ENCODE measurements at regions not wholly inside any gene's neighbourhood (a gene's known extent, or its start where the extent isn't known, plus 50 kb on each side); places are given as distances from the start of the nearest gene placed in this dataset.
"Not testable (repeated sequence)": the region's sequence is repeated elsewhere in the genome, so short reads cannot be mapped to it uniquely, and the experiment has no call there.

- peak; percentile 82 for DNase-seq (ENCODE audit: low spot score)
These were observed 53.9 kb upstream of the RCE1 start for GRCh38 chr11:66789097-66789890.

- DNase-seq (ENCODE audit: low spot score), result no peak
These were observed 55.1 kb upstream of the RCE1 start for GRCh38 chr11:66787934-66788758.

- no peak for DNase-seq (ENCODE audit: low spot score)
These were observed 55.6 kb upstream of the SPTBN2 start for GRCh38 chr11:66784575-66784974.

GRCh38 chr11:66782726-66783125 lies 53.7 kb upstream of the SPTBN2 start:
- no peak for DNase-seq (ENCODE audit: low spot score)

- not testable (repeated sequence) for DNase-seq (ENCODE audit: low spot score)
These were observed 50.6 kb upstream of the SPTBN2 start for GRCh38 chr11:66779651-66780050.
